HG03159 (cell line): ENCODE measurements at regions not wholly inside any gene's neighbourhood (a gene's known extent, or its start where the extent isn't known, plus 50 kb on each side); places are given as distances from the start of the nearest gene placed in this dataset.
"Not testable (repeated sequence)": the region's sequence is repeated elsewhere in the genome, so short reads cannot be mapped to it uniquely, and the experiment has no call there.

ENCODE experiments used
- ATAC-seq: cut with Tn5 transposase; IDR thresholded peaks from one replicate; pipeline ENCODE4 v1.9.1; 2021; ENCODE audit warnings: mild to moderate bottlenecking, moderate library complexity; ENCODE audit not compliant: unreplicated experiment

- ATAC-seq: no peak
These were observed 478.4 kb downstream of the BRD1 start for GRCh38 chr22:49349181-49349835.

GRCh38 chr22:49348631-49349030, 479.0 kb downstream of the BRD1 start:
- no peak for ATAC-seq

- no peak for ATAC-seq
These were observed 480.3 kb downstream of the BRD1 start for GRCh38 chr22:49347376-49347775.

GRCh38 chr22:49345896-49346295, 481.8 kb downstream of the BRD1 start:
- ATAC-seq: no peak

- no peak for ATAC-seq
These were observed 483.0 kb downstream of the BRD1 start for GRCh38 chr22:49344656-49345055.

- no peak for ATAC-seq
These were observed 483.5 kb downstream of the BRD1 start for GRCh38 chr22:49344161-49344560.

- no peak for ATAC-seq
These were observed 487.3 kb downstream of the BRD1 start for GRCh38 chr22:49340406-49340805.

GRCh38 chr22:49336483-49336882, 491.2 kb downstream of the BRD1 start:
- ATAC-seq: not testable (repeated sequence)

GRCh38 chr22:49334976-49335375, 492.7 kb downstream of the BRD1 start:
- ATAC-seq: no peak

GRCh38 chr22:49334449-49334789, 493.3 kb downstream of the BRD1 start:
- ATAC-seq: no peak

GRCh38 chr22:49333206-49333605, 494.5 kb downstream of the BRD1 start:
- no peak for ATAC-seq

- ATAC-seq: no peak
These were observed 495.0 kb downstream of the BRD1 start for GRCh38 chr22:49332691-49333090.

GRCh38 chr22:49331878-49332277, 495.8 kb downstream of the BRD1 start:
- ATAC-seq: no peak

GRCh38 chr22:49331223-49331815, 496.4 kb downstream of the BRD1 start:
- ATAC-seq: no peak

GRCh38 chr22:49330421-49331222, 497.1 kb downstream of the BRD1 start:
- no peak for ATAC-seq

GRCh38 chr22:49329636-49330035, 498.0 kb downstream of the BRD1 start:
- no peak for ATAC-seq

GRCh38 chr22:49328630-49329405, 498.9 kb downstream of the BRD1 start:
- ATAC-seq: no peak

- ATAC-seq: no peak
These were observed 499.6 kb downstream of the BRD1 start for GRCh38 chr22:49328118-49328475.

GRCh38 chr22:49327411-49328117, 500.1 kb downstream of the BRD1 start:
- ATAC-seq: no peak

- ATAC-seq: no peak
These were observed 501.1 kb downstream of the BRD1 start for GRCh38 chr22:49326558-49326957.
